G401 (cell line): ENCODE measurements at regions not wholly inside any gene's neighbourhood (a gene's known extent, or its start where the extent isn't known, plus 50 kb on each side); places are given as distances from the start of the nearest gene placed in this dataset.
"Not testable (repeated sequence)": the region's sequence is repeated elsewhere in the genome, so short reads cannot be mapped to it uniquely, and the experiment has no call there.

Source experiments
- DNase-seq: peaks from one replicate; pipeline ENCODE4 v3.0.0-alpha.2; 2015; ENCODE audit warnings: low spot score
- in situ Hi-C: cut with HindIII; loops from 2 replicates; pipeline ENCODE4 v1.10.0; 2016; ENCODE audit warnings: low sequenced_read_pairs, mixed read lengths

- no peak for DNase-seq
- in situ Hi-C loops: no loop called here
Measured at GRCh38 chr1:113283914-113284313, 106.4 kb upstream of the MAGI3 start.

GRCh38 chr1:113286156-113286555 is 104.2 kb upstream of the MAGI3 start:
- no peak for DNase-seq
- in situ Hi-C loops: no loop called here

GRCh38 chr1:113291777-113292602 is 98.3 kb upstream of the MAGI3 start:
- DNase-seq: no peak
- in situ Hi-C loops: no loop called here

- in situ Hi-C loops: no loop called here
- DNase-seq: no peak
Measured at GRCh38 chr1:113292603-113293255, 97.6 kb upstream of the MAGI3 start.

GRCh38 chr1:113293256-113293626 is 97.1 kb upstream of the MAGI3 start:
- in situ Hi-C loops: no loop called here
- DNase-seq: no peak

- in situ Hi-C loops: no loop called here
- DNase-seq: no peak
Measured at GRCh38 chr1:113297749-113298148, 92.6 kb upstream of the MAGI3 start.

- DNase-seq: no peak
- in situ Hi-C loops: no loop called here
Measured at GRCh38 chr1:113298941-113299340, 91.4 kb upstream of the MAGI3 start.

GRCh38 chr1:113302636-113303035 is 87.7 kb upstream of the MAGI3 start:
- in situ Hi-C loops: no loop called here
- no peak for DNase-seq

- no peak for DNase-seq
- in situ Hi-C loops: no loop called here
Measured at GRCh38 chr1:113303267-113303666, 87.0 kb upstream of the MAGI3 start.

- DNase-seq, in situ Hi-C loops: not testable (repeated sequence)
Measured at GRCh38 chr1:113305029-113305428, 85.3 kb upstream of the MAGI3 start.

GRCh38 chr1:113307771-113308445 is 82.4 kb upstream of the MAGI3 start:
- no peak for DNase-seq
- in situ Hi-C loops: no loop called here

- in situ Hi-C loops, DNase-seq: not testable (repeated sequence)
Measured at GRCh38 chr1:113312651-113313050, 77.7 kb upstream of the MAGI3 start.

GRCh38 chr1:113314600-113314999 is 75.7 kb upstream of the MAGI3 start:
- no peak for DNase-seq
- in situ Hi-C loops: no loop called here

- no peak for DNase-seq
- in situ Hi-C loops: no loop called here
Measured at GRCh38 chr1:113320272-113320671, 70.0 kb upstream of the MAGI3 start.

GRCh38 chr1:113320972-113321680 is 69.2 kb upstream of the MAGI3 start:
- in situ Hi-C loops: no loop called here
- DNase-seq: no peak

GRCh38 chr1:113321771-113322387 is 68.4 kb upstream of the MAGI3 start:
- in situ Hi-C loops: no loop called here
- no peak for DNase-seq

- in situ Hi-C loops: no loop called here
- DNase-seq: no peak
Measured at GRCh38 chr1:113322439-113322838, 67.9 kb upstream of the MAGI3 start.

GRCh38 chr1:113325022-113325421 is 65.3 kb upstream of the MAGI3 start:
- in situ Hi-C loops: no loop called here
- DNase-seq: no peak

GRCh38 chr1:113326976-113327375 is 63.3 kb upstream of the MAGI3 start:
- in situ Hi-C loops: no loop called here
- no peak for DNase-seq
